ENCODE measurements at regions not wholly inside any gene's neighbourhood (a gene's known extent, or its start where the extent isn't known, plus 50 kb on each side); places are given as distances from the start of the nearest gene placed in this dataset.

DNA sequence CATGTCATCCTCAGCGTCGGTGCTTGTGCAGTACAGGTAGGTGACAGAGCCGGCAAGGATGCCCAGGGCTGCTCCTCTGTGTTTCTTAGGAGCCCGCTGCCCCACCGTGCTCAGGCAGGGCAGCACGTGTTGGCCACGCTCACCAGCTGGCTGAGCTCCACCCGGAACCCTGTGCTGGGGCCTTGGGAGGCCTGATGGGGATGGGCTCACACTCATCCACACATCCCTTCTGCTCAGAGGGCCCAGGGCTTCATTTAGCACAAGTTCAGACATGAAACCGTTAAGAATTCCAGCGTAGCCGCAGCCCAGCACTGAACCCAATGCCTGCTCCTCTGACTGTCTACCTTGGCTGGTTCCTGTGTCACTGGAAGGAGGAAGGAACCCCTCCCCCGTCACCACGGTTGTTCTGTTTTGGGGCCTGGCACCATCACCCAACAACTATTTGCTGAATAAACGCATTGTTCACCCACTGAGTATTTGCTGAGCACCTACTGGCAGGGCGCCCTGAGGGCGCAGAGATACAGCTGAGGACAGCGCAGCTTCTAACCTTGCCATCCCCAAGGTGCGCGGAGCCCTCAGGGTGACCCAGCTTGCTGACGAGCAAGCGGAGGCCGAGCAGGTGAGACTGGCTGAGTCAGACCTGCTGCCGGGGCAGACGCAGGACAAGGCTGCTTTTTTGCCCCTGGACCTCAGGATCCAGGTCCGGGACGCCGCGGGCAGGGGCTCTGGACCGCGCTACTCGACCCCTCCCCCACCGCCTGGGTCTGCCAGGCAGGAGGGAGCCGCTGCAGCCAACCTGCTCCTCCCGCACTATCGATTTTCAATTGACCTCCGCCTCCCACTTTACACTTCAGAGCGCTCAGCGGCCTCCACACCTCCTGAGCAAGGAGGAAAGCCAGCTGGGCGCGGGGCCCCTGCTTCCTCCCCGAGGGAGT is 50.6 kb upstream of the RET start (continued):
- TF ChIP-seq TCF3 (IDR thresholded peaks at IDR 0.05; ENCODE audit: borderline replicate concordance, insufficient read depth, low read depth, low read length) = no peak

Small RNAs in the stretch of these regions (microRNA-seq; reads per million reads assigned to microRNA genes)
- 3.8 reads per million, percentile 22 among the genes with 10 or more reads in this experiment for gene MIR5100

Small RNAs in the stretch of these regions (small RNA-seq; reads per million reads assigned to genes)
- gene MIR5100 = 0.55 reads per million, percentile 11 among the genes with 10 or more reads in this experiment

Data from GM12878 (cell line).